Upper lobe of right lung (tissue), 1 donor: ENCODE measurements at regions not wholly inside any gene's neighbourhood (a gene's known extent, or its start where the extent isn't known, plus 50 kb on each side); places are given as distances from the start of the nearest gene placed in this dataset.

Source experiments
- ATAC-seq: fragments of 200-7000 bp; cut with Tn5 transposase; one replicate; pipeline ENCODE4 v1.9.1; 2020; ENCODE audit warnings: mild to moderate bottlenecking, moderate library complexity
- DNase-seq: peaks from one replicate; pipeline ENCODE4 v3.0.0-alpha.2; 2020
- H3K27ac ChIP-seq: fragments of 200-600 bp; one replicate; pipeline ENCODE4 v1.8.0; 2022
- H3K27me3 ChIP-seq: fragments of 200-600 bp; one replicate; pipeline ENCODE4 v1.8.0; 2022; ENCODE audit warnings: mild to moderate bottlenecking
- H3K36me3 ChIP-seq: fragments of 200-600 bp; one replicate; pipeline ENCODE4 v1.8.0; 2022
- H3K4me1 ChIP-seq: fragments of 200-600 bp; one replicate; pipeline ENCODE4 v1.8.0; 2022
- H3K4me3 ChIP-seq: fragments of 200-600 bp; one replicate; pipeline ENCODE4 v1.8.0; 2022; ENCODE audit warnings: mild to moderate bottlenecking
- H3K9me3 ChIP-seq: fragments of 200-600 bp; one replicate; pipeline ENCODE4 v1.8.0; 2022
- CTCF ChIP-seq: fragments of 200-600 bp; IDR thresholded peaks from one replicate; pipeline ENCODE4 v1.8.0; 2022; ENCODE audit warnings: antibody characterized with exemption
- intact Hi-C: fragments of 100-400 bp; cut with DNase I; formaldehyde crosslinking; loops from one replicate; pipeline ENCODE4 v1.11.0; 2022
- donor health status: DM: no; HTN: yes; CAD: no; lungs with severe emphysema.

- Histone ChIP-seq H3K4me3 (no peak overlapping the region), H3K4me1 (no peaks in the 10 kb centered on the region), H3K36me3 (no peaks in the 10 kb centered on the region), H3K27me3 (no peaks in the 10 kb centered on the region), H3K27ac (no peak overlapping the region), H3K9me3 (no peaks in the 10 kb centered on the region)
- intact Hi-C loops: no loop called here
- no peak for ATAC-seq
- DNase-seq: no peak
- no peak for TF ChIP-seq CTCF
Observed at GRCh38 chrX:120774606-120775005, 101.1 kb downstream of the CT47B1 start.

DNA sequence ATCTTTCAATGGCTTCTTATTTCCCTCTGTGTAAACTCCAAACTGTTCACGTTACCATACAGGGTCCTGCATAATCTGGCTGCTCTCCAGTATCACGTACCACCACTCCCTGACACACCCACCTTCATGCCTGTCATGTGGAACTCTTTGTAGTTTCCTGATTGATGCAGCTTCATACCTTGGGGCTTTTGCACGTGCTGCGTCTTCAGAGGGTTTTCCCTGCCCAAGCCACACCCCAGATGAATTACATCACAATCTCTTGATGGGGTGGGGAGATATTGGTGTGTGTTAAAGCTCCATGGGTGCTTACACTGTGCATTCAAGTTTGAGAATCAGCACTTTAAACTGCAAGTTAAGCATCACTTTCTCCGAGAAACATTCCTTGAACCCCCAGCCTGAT, 101.9 kb downstream of the CT47B1 start:
- no peak for TF ChIP-seq CTCF
- no peaks in the 10 kb centered on the region for H3K4me1 ChIP-seq
- H3K9me3 ChIP-seq: no peaks in the 10 kb centered on the region
- ATAC-seq (no peak), DNase-seq (no peak)
- H3K27me3 ChIP-seq: no peaks in the 10 kb centered on the region
- no peak overlapping the region for H3K4me3 ChIP-seq
- intact Hi-C loops: no loop called here
- no peak overlapping the region for H3K27ac ChIP-seq
- H3K36me3 ChIP-seq: no peaks in the 10 kb centered on the region

DNA sequence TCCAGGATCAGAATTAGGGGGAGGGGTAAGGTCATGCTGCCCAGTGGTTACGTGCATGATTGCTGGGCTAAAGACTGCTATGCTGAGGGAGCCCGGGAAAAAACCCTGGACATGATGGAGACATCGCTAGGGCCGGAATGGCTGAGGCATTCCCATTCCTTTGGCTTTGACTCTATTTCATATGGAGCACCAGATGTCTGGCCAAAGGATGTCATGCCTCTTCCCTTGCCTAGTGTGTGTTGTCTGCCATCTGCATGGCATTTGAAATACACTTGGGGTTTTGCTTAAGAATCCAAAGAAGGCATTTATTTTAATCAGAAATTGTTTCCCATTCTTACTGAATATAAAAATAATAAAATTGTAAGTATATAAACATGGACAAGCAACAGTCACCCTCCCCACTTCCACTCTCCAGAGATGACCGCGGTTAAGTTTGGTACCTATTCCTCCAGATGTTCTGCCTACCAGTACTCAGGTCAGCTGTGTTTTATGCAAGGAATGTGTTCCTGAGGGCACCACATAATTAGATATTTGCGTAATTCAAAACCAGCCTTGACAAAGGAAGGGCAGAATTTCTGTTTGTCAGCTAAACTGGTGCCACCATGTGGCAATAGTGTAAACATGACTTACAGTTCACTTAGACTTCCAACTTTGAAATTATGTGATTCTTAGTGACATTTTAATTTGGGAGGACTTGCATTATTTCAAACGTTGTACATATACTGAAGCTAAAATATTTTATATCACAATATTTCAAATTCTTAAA, 105.9 kb downstream of the CT47B1 start:
- Histone ChIP-seq H3K36me3 (no peaks in the 10 kb centered on the region), H3K9me3 (no peaks in the 10 kb centered on the region), H3K4me1 (no peaks in the 10 kb centered on the region), H3K27ac (no peak overlapping the region), H3K27me3 (no peaks in the 10 kb centered on the region), H3K4me3 (no peak overlapping the region)
- intact Hi-C loops: no loop called here
- peak; percentile 51 for ATAC-seq
- DNase-seq: no peak
- peak; percentile 20 for TF ChIP-seq CTCF

- Histone ChIP-seq H3K9me3 (no peaks in the 10 kb centered on the region), H3K4me1 (no peaks in the 10 kb centered on the region), H3K36me3 (no peaks in the 10 kb centered on the region), H3K27me3 (no peaks in the 10 kb centered on the region), H3K27ac (no peak overlapping the region), H3K4me3 (no peak overlapping the region)
- intact Hi-C loops: no loop called here
- TF ChIP-seq CTCF: no peak
- DNase-seq (no peak), ATAC-seq (no peak)
Observed at GRCh38 chrX:120768681-120769080, 107.0 kb downstream of the CT47B1 start.

GRCh38 chrX:120768254-120768653, 107.4 kb downstream of the CT47B1 start:
- TF ChIP-seq CTCF: no peak

DNA sequence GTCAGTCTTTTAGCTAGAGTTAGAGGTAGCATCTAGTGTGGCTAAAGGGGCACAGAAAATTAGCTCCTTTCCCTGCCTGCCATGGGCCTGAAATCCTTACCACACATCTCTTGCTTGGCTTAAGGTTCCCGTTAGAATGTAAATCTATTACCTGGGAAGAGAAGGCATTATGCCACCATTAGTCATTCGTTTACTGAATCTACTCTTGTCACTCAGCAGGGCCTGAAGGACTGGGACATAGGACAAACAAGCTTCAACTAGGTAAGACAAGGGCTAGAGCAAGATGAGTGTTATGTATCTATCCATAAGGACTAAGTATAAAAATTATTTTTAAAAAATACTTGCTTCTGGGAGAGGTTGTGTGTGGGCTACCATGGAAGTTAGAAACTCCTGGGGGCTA, 112.4 kb downstream of the CT47B1 start:
- Histone ChIP-seq H3K4me3 (no peak overlapping the region), H3K27me3 (no peaks in the 10 kb centered on the region), H3K27ac (no peak overlapping the region), H3K9me3 (no peaks in the 10 kb centered on the region), H3K4me1 (no peaks in the 10 kb centered on the region), H3K36me3 (no peaks in the 10 kb centered on the region)
- intact Hi-C loops: no loop called here
- TF ChIP-seq CTCF: no peak
- ATAC-seq: no peak
- no peak for DNase-seq

More at GRCh38 chrX:120768254-120768653, 107.4 kb downstream of the CT47B1 start:
- DNase-seq: no peak
- ATAC-seq: no peak
- H3K9me3 ChIP-seq: no peaks in the 10 kb centered on the region
- no peaks in the 10 kb centered on the region for H3K27me3 ChIP-seq
- no peaks in the 10 kb centered on the region for H3K36me3 ChIP-seq
- no peak overlapping the region for H3K27ac ChIP-seq
- no peak overlapping the region for H3K4me3 ChIP-seq
- no peaks in the 10 kb centered on the region for H3K4me1 ChIP-seq
- intact Hi-C loops: no loop called here
